GM18867 (cell line): ENCODE measurements at regions not wholly inside any gene's neighbourhood (a gene's known extent, or its start where the extent isn't known, plus 50 kb on each side); places are given as distances from the start of the nearest gene placed in this dataset.

Experiments
- ATAC-seq: cut with Tn5 transposase; IDR thresholded peaks from one replicate; pipeline ENCODE4 v1.9.1; 2021; ENCODE audit warnings: mild to moderate bottlenecking, moderate library complexity; ENCODE audit not compliant: unreplicated experiment

DNA sequence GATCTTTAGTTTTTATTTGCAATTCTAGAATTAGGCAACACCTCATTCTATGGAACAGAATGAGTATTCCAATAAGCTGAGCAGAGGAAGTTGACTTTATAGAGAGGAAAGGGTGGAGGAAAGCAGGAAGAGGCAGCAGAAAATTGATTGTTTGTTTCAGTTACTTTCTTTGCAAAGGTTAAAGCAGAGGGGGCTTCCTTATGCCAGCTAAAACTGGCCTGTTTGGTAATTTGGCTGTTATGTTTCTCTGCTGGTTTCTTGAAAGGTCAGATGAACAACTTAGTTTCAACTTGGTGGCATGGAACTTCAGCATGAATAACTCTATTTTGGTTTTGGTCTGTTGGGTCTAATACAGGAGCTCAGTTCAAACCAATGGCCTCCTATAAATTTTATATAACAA lies 190.9 kb upstream of the IL12A start:
- no peak for ATAC-seq

DNA sequence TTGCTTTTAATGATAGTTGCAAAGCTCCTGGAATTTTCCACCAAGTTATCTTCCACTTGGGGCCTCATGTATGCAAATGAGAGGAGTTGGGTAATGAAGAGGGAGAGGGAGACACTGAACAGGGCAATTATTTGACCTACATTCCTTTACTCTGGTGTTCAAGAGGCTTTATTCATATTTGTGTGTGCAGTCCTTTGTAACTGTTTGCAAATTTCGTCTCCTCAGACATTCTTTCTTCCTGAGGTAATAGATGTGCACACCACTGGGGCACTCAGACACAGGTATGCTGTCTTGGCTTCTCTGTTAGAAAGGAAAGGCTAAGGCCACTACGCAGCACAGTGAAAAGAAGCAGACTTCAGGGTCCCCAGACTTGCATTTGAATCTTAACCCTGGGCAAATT lies 189.7 kb upstream of the IL12A start:
- no peak for ATAC-seq

DNA sequence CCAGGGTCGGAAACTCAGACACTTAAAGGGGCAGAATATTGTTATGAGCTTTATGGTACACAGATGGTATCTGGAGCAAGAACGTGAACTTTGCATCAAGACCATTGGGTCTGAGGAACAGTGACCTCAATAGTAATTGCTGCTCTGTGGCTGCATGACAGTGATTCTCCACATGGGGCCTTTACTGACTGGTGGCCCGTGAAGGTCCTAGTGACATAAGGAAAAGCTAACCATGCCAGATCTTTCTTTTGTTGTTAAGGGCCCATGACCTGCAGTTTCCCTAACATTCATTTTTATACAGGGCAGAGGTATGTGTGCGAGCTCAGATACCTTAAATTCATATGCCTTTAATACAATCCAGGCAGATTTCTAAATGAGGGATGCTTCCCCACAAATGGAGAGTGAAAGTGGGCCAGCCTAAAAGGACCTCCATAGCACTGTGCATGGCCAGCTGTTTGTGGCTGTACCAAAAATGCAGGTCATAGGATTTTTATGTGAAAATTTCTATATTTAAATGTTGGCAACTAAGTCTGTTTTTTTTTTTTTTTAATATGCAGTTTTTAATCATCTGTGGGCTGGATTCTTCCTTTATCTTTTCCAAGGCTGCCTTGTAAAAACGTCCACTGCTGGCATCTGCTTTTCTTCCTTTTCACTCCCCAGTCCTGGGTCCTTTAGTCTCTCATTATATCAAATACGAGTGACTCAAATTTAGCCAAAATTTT lies 188.0 kb upstream of the IL12A start:
- ATAC-seq = no peak

DNA sequence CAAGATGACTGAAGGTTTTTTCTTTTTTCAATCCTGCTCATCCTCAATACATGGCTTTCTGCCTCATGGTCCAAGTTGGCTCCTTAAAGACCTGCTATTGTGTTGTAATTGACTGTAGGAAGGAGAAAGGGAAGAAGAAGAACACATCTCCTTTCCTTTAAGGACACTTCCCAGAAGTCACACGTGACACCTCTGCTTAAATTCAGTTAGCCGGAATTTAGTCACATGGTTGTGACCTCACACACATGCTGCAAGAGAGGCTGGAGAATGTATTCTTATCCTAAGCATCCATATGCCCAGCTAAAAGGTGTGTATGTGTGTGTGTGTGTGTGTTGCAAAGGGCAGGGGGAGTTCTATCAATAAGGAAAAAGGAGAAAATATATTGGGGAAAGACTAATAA lies 185.8 kb upstream of the IL12A start:
- ATAC-seq = no peak

DNA sequence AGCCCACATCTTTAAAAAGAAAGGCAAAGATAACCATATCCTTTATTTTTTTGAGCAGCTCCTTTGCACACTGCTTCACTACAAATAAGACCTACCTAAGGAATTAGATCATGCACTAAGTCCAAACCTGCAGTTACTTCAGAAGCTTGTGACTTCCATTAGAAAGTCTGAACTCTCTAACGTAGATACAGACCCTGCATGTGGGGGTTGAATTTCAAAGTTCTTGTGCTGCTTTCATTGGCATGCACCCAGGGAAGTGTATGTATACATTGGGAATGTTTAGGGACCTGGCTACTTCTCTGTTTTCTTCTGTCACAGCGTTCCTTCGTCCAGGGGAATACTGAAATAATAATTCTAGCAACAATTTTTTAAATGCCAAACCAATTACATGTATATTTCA lies 185.2 kb upstream of the IL12A start:
- no peak for ATAC-seq

DNA sequence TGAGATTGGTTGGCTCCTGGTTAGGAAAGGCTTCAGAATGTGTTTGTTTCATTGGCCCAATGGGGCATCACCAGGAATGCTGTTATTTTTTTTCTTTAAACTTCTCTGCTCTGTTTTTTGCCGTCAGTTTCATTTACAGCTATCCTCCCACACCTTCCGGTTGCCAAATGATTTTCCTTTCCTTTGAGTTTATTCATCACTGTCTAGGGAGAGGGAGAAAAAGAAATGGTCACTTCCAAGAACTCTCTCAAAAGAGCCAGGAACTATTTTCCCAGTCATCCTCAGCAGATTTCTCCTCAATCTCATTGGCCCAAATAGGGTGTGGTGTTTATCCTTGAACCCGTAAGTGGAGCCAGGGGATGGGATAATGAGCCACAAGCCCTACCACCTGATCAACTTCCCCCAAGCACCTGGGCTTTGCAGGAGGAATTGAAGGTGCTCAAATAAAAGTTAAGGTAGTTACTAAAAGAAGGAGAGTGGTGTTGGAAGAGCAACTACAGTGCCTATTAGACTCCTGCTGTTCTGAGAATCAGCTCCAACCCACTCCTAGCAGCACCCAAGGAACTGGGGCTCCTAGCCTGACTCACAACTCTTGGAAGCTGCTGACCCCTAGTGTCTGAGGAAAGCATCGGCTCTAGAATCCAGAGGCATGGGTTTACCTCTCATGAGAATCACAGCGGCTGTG lies 183.8 kb upstream of the IL12A start:
- ATAC-seq = peak; percentile 98

DNA sequence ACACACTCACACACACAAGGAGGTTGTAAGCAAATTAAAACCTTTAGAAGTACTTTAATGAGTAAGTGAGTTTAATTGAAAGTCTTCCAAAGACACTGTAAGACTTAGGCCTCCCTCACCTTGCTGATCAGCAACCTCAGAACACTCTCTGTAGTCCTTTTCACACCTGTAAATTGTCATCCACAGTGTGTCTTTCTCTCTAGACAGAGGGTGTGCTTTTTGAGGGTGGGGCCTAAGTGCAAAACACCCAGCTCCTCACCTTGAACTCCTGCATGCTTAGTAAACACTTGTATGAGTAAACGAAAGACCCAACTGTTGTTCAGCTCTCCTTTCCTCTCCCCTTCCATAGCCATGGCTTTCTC lies 183.2 kb upstream of the IL12A start:
- peak; percentile 16 for ATAC-seq

DNA sequence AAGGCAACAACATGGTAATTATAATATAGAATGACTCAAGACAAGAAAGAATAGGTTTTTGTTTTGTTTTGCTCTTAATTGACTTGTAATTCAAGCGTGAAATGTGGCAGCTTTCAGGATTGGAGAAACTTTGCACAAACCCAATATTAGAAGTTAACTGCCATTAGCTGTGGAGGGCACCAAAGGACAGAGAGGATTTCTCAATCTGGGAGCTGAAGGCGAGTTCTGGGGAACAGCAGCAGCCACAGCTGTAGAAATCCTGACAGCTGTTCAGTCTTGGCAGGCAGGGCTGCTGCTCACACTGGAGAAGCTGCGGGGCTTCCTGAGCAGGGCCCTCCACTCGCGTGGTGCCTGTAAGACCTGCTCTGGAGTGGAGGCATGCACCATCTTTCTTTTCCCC lies 182.2 kb upstream of the IL12A start:
- ATAC-seq = no peak

DNA sequence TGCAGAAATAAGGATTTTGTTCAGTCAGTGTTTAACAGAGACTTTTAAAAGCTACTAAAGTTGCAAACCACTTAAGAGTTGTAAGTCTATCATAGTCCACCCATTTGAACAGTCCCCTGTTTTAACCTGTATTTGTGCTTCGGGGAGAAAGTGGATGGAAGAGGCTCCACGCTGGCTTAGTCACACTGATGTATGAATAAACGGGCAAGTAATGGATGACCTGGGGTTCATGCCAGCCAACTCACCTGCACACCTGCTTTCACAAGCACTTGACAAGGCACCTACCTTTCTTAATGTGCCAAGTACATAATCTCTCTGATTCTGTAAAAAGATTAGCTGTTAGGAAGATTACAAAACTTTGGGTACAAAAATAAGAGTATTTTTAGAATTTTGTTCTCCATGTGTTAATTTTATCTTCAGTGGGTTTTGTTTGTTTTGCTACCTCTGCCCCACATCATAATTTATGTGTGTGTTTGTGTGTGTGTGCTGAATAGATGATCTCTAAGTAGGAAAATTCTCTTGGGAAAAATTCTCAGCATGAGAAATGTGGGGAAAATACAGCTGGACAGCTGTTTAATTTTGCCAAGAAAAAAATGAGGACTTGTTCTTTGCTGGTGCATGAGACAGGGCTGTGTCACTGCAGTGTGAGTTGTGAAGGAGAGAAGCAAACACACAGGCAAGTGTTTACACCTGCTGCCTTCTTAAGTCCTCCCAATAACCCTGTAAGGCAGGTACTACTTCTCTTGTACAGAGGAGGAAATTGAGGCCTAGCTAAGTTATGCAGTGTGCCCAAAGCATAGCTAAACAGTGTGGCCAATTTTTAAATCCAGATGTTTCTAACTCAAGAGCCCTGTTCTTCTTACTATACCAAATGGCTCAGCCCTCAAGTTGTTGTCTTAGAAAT lies 181.2 kb upstream of the IL12A start:
- ATAC-seq = no peak

DNA sequence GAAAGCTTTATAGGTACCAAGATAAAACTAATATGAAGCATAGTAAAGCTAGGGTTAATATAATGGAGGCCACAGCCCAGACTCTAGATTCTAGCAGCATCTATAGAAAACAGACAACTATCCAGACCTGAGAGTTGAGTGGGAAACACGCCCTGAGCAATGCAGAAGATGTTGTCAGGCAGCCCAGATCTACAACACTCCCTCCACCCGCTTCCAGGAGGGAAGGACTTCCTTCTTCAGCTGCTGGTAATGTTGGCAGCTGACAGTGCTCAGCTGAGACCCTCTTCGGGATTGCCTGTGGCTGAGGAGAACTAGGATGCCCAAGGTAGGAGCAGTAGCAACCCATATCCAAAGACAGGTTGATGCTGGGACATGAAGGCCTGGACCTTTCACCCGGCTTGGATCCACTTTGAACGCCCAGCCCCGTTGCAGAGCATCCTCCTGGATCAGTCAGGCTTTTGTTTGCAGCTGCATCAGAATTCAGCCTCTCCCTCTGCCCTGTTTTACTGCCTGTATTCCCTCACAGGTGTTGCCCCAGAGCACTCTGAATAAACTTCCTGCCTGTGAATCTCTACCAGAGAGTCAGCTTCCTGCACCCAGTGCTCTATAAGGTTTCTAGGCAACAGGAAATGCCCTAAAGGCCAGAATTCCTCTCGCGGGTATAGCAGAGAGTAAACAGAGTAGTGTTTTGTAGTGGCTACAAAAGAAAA lies 174.7 kb upstream of the IL12A start:
- ATAC-seq = no peak

DNA sequence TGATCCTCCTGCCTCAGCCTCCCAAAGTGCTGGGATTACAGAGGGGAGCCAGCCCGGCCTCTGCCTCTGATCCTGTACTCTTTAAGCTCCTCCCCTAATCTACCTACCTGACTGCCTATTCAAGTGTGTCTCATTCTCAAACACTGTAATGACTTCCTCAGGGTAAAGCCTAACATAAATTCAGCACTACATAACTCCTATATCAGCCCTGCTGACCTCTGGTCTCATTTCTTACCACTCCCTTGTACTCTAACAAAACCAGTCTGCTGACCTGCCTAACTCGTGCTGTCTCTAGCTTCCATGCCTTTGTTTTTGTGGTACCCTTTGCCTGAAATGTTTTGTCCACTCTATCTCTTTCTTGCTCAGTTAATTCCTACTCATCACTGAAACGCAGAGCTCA lies 172.1 kb upstream of the IL12A start:
- no peak for ATAC-seq

DNA sequence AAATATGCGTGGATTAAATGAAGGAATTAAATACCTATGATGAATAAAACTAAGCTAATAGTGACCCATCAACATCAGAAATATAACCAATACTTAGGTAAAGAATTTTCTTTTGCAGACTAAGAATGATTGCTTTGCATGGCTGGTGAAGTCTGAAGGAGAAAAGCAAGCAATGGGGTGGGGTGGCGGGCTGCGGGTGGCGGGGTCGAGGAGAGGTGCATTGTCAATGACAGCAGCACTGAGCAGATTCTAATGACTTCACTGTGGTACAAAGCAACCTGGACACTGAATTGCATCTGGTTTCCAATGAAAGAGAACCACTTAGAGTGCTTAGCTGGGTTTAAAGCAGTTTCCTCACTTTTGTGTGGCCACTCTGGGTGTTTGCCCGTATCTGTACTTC lies 171.5 kb upstream of the IL12A start:
- no peak for ATAC-seq

DNA sequence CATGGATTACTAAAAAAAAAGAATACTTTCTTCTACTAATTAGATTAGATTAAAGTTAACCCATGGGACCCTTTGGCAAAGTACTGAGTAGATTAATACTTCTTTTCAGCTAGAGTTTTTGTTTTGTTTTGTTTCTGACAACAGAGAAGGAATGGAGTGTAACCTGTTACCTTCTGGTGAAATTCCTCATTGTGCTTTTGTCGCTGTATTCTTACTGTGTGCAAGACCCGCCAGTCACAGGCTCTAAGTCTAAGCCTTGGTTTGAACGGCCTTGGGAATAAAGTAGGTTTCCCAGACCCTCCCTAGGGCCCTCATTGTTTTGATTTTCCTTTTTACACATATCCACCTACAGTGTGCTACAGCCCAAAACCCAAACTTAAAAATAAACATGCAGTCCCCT lies 171.1 kb upstream of the IL12A start:
- no peak for ATAC-seq

DNA sequence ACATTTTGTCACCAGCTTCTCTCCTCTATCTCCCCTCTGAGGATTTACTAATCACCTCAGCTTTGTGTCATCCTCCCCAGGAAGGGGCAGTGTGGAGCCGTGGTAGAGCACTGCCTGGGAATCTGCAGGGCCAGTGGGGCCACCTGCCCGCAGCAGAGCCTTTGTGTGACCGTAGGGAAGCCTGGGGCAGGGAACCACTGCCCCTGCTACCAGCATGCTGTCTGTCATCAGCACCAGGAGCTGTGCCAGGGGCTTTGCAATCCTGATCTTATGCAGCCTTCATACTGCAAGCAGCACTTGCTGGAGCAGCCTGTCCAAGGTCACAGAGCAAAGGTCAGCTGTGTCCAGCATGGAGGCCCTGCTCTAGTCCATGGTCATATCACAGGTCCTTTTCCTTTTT lies 170.2 kb upstream of the IL12A start:
- ATAC-seq = no peak

DNA sequence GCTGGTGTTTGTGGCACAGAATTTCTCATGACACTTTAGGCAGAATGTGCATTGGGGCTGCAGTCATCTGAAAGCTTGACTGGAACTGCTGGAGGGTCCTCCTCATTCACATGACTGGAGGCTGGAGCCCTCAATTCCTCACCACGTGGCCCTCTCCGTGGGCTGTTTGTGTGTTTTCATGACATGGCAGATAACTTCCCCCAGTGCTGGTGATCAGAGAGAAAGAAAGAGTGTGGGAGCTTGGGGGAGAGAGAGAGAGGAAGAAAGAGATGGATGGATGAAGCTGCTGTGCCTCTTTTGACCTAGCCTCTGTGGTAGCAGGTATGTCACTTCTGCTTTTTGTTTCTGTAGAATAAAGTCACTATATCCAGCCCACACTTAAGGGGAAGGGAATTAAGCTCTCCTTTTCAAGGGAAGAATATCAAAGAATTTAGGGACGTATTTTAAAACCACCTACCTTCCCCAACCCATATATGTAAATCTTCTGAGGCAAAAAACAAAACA lies 169.6 kb upstream of the IL12A start:
- peak; percentile 61 for ATAC-seq

DNA sequence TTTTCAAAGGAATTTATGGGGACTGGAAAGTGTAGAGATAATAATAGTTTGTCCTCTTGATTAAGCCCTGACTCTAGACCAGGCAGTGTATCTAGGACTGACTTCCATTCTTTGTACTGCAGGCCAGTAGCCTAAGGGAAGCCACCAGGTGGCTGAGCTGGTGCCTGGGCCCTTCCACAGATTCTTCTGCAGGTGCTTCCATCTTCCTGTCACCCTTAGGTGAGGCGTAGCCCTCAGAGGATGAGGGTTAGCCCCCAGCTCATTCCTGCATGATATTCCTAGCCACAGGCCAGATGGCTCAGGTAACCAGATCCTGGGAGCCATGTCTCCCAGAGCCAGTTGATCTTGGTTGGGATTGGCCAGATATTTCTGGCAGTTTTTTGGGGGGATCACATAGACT lies 169.0 kb upstream of the IL12A start:
- peak; percentile 27 for ATAC-seq

DNA sequence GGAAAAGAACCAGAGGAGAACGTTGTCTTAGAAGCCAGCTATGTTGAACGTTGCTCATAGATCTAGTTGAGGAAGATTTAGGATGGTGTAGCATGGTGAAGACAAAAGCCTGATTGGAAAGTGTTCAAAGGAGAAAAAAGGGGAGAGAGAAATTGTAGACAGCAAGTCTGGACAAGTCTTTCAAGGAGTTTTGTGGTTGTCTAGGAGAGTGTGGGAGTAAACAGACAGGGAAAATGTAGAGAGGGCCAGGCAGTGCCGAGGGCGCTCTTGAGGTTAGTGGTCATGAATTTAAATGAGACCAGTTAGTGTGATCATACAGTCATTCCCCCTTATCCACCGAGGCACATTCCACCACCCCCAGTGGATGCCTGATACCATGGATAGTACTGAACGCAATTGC lies 167.5 kb upstream of the IL12A start:
- ATAC-seq = no peak

DNA sequence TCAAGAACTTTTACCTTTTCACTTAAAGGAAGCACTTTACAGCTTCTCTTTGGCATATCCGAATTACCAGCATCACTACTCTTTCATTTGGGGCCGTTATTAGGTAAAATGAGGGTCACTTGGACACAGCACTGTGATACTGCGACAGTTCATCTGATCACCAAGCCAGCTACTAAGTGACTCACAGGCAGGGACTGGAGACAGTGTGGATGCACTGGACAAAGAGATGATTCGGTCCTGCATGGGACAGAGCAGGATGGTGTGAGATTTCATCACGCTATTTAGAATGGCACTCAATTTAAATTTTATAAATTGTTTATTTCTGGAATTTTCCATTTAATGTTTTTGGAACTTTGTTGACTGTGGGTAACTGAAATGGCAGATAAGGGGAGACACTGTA lies 166.9 kb upstream of the IL12A start:
- ATAC-seq = no peak

DNA sequence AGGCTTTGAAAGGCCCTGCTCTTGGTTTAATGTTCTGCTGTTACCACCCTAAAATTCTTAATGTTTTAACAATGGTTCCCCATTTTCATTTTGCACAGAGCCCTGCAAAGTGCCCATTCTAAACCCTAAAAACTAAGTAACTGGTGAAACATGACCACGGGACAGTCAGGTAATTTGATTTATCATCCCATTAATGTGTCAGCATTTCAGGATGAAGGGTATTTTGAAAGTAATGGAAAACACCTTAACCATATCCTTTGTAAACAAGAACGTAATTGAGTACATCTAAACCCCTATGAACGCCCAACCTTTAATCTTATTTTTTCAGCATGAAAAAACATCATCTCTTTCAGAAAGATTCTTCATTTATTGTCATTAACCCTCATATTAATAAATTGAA lies 164.9 kb upstream of the IL12A start:
- no peak for ATAC-seq

DNA sequence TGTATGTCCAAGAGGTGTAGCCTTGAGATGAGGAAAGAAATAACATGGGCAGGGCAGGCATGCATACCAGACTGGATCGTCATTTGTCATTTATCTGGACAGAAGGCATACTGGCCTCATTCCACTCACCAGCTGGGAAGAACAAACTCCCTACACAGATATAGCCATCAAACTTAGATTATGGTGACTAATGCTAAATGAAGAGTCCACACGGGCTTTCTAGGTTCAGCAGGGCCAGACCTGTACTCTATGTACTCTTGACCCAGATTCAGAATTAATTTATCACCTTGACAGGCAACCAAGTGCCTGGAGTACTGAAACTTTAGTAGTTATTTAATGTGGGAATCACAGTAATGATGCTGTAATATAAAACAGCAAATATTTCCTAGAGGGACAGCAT lies 164.3 kb upstream of the IL12A start:
- no peak for ATAC-seq

DNA sequence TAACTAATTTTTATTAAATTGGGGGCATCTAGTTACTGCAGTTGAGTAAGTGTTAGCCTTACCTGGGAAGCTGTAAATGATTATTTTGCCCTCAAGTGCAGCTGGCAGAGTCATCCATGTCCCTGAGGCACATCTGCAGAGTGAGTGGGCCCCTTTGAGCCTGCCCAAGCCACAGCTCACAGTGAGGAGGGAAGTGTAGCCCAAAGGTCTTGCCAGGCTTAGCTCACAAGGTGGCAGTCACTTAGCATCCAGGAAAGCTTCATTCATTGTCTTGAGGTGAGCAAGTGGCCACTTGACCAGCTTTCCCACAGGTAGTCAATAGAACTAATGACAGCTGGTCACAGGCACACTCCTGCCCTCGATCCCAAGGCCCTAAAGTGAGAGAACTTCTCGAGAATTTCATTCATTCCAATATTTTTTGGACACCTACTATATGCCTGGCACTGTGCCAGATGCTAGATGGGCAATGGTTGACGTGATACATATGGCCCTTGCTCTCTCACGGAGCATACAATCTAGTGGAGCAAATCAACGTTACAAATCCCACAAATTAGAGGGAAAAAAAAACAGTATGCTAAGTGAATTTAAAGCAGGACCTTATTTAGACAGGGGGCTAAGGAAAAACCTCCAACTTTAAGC lies 163.3 kb upstream of the IL12A start:
- ATAC-seq = no peak
